ENCODE measurements at regions not wholly inside any gene's neighbourhood (a gene's known extent, or its start where the extent isn't known, plus 50 kb on each side); places are given as distances from the start of the nearest gene placed in this dataset.

DNA sequence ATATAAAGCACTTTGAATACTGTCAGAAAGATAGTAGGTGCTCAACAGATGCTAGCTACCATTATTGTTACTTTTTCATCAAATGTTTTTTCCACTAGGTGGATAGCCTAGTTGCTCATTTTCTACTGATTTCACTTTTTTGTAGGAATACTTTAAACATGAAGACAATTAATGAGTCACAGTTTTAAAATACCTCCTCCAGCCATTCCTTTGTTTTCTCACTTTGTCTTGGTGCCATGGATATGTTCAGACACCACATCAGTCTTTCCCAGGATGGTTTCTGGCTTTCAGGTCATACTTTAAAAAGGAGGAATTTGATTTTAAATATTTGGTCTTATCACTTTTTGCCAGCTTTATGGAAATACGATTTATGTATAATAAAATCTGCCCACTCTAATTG lies 147.1 kb upstream of the MGMT start:
- ChIA-PET POLR2A (no interaction called here), CTCF (no interaction called here)
- TF ChIP-seq, protein P1, sequence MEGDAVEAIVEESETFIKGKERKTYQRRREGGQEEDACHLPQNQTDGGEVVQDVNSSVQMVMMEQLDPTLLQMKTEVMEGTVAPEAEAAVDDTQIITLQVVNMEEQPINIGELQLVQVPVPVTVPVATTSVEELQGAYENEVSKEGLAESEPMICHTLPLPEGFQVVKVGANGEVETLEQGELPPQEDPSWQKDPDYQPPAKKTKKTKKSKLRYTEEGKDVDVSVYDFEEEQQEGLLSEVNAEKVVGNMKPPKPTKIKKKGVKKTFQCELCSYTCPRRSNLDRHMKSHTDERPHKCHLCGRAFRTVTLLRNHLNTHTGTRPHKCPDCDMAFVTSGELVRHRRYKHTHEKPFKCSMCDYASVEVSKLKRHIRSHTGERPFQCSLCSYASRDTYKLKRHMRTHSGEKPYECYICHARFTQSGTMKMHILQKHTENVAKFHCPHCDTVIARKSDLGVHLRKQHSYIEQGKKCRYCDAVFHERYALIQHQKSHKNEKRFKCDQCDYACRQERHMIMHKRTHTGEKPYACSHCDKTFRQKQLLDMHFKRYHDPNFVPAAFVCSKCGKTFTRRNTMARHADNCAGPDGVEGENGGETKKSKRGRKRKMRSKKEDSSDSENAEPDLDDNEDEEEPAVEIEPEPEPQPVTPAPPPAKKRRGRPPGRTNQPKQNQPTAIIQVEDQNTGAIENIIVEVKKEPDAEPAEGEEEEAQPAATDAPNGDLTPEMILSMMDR (IDR thresholded peaks at IDR 0.05; ENCODE audit: insufficient read depth, low read length, missing control alignments) = no peak
- no peak for DNase-seq (ENCODE audit: low read depth, low spot score)
- no peak overlapping the region for H3K4me3 ChIP-seq (ENCODE audit: low read depth, low read length)

DNA sequence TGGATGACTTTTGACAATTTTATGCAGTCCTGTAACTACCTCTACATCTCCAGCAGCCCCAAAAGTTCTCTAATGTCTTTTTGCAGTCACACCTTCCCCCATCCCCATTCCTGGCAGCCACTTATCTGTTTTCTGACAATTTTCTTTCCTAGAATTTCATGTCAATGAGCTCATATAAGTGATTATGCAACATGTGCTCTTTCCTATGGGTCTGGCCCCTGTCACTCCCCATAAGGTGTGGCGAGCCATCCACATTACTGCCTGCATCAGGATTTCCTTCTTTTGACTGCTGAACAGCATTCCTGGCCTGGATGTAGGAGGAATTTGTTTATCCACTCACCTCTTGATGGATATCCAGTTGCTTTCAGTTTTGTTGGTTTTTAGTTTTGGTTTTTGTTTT lies 146.7 kb upstream of the MGMT start:
- no peak for DNase-seq (ENCODE audit: low read depth, low spot score)
- TF ChIP-seq, protein P1 (IDR thresholded peaks at IDR 0.05; ENCODE audit: insufficient read depth, low read length, missing control alignments) = no peak
- ChIA-PET CTCF (no interaction called here), POLR2A (no interaction called here)
- no peak overlapping the region for H3K4me3 ChIP-seq (ENCODE audit: low read depth, low read length)

DNA sequence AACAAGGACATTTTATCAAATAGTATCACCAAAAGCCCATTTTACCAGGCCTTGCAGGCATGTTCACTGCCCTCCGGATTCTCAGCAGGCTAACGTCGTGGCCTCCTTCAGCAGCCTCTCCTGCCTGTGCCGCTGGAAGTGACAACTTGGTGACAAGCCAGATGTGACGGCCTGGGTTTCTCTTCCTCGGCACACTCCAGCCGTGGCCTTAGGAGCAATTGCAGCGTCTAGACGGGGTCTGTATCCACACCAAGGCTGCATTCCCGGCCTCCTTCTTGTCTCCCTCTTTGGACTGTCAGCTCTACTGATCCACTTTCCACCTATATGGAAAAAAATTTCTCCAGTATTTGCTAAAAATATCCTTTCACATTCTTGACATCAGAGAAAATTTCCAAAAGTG lies 145.3 kb upstream of the MGMT start:
- no peak overlapping the region for H3K4me3 ChIP-seq (ENCODE audit: low read depth, low read length)
- ChIA-PET CTCF (no interaction called here), POLR2A (no interaction called here)
- no peak for DNase-seq (ENCODE audit: low read depth, low spot score)
- TF ChIP-seq, protein P1 (IDR thresholded peaks at IDR 0.05; ENCODE audit: insufficient read depth, low read length, missing control alignments) = no peak

DNA sequence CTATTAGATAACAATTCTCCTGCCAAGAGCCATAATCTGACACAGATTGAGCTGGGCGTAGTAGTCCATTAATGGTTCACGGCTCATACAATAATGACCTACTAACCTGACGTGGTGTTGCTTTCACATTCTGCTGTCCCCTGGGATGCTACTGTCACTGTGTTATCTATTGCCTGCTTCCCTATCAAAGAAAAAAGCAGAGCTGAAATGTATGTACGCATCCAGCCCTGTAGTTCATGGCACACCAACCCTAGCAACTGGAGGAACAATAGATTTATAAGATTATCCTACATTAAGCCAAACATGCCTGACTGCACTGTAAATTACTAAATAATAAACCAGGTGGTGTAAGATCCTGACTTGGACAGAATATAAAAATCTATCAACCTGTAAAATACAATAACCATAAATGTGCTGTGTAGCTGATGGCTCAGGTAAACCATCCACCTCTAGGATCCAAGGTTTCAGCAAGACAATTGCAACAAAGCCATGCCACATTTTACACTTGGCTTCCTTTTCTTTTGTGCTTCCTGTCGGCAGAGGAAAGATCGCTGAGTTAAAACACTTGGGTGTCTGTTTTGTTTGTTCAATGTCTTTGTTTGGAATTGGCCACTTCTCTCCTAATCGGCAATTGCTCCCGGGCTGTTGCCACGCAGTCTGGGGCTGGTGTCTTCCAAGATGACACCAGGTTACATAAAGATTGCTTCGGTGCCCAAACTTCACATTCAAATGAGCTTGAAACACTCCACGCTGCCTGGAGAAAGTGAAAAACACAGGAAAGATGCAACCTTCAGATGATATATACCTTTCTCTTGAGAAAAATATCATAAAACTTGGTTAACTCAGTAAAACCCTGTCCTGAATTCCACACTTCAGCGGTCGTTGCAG lies 143.9 kb upstream of the MGMT start:
- DNase-seq (ENCODE audit: low read depth, low spot score) = no peak
- ChIA-PET POLR2A (no interaction called here), CTCF (no interaction called here)
- TF ChIP-seq, protein P1 (IDR thresholded peaks at IDR 0.05; ENCODE audit: insufficient read depth, low read length, missing control alignments) = no peak
- H3K4me3 ChIP-seq (ENCODE audit: low read depth, low read length) = no peak overlapping the region

DNA sequence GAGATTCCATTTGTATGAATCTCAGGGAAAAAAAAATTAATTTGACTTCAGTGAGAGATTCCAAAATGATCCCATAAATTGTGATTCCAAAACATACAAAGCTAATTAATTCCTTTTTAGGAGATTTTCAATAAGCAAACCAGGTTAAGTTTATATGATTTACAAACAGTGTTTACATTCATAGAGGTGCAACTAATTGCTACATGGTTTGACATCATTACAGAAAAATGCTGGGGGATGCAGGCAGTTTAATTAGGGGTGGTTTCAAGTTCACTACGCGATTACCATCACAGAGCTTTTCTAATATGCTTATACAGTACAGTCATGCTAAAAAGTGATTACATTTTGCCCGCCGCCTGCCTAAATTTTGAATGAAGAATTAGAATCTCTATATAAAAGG lies 143.2 kb upstream of the MGMT start:
- DNase-seq (ENCODE audit: low read depth, low spot score) = no peak
- TF ChIP-seq, protein P1 (IDR thresholded peaks at IDR 0.05; ENCODE audit: insufficient read depth, low read length, missing control alignments) = no peak
- CTCF ChIA-PET = no interaction called here
- no peak overlapping the region for H3K4me3 ChIP-seq (ENCODE audit: low read depth, low read length)
- POLR2A ChIA-PET = no interaction called here

DNA sequence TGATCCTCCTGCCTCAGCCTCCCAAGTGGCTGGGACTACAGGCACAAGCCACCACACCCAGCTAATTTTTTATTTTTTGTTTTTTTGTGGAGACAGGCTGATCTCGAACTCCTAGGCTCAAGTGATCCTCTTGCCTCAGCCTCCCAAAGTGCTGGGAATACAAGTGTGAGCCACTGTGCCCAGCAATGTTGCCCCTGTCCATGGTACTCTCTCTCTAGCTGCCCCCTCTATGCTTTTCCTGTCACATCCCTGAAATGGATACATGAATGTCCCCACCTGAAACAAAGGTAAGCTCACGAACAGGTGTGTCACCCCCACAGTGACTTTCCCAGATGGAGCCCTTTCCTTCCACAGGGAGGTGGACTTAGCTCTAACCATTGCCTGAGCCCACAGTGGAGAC lies 141.1 kb upstream of the MGMT start:
- TF ChIP-seq, protein P1 (IDR thresholded peaks at IDR 0.05; ENCODE audit: insufficient read depth, low read length, missing control alignments) = no peak
- CTCF ChIA-PET = no interaction called here
- POLR2A ChIA-PET = no interaction called here
- no peak for DNase-seq (ENCODE audit: low read depth, low spot score)
- no peak overlapping the region for H3K4me3 ChIP-seq (ENCODE audit: low read depth, low read length)
